KG1 (cell line): ENCODE measurements at regions not wholly inside any gene's neighbourhood (a gene's known extent, or its start where the extent isn't known, plus 50 kb on each side); places are given as distances from the start of the nearest gene placed in this dataset.

ENCODE experiments used
- DNase-seq: peaks from one replicate; lab custom pipeline; 2025; lab: John Stamatoyannopoulos, UW

DNA sequence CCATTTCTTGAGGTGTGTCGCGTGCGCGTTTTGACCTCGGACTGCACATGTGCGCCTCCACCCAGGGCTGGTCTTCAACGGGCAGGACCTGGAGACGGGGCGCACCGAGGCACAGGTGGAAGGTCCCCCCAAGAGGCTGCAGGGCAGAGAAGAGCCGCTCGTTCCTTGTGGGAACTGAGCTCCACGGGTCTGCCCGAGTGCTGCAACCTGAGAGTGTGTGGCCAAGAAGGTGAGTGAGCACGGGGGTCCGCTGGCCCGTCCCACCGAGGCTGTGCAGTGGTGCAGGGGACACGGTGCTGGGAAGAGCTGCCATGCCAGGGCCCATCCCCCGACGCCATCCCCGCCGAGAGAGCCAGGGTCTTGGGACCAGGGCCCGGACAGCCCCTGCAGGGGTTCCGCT is 268.3 kb downstream of the GALR1 start:
- DNase-seq: no peak

DNA sequence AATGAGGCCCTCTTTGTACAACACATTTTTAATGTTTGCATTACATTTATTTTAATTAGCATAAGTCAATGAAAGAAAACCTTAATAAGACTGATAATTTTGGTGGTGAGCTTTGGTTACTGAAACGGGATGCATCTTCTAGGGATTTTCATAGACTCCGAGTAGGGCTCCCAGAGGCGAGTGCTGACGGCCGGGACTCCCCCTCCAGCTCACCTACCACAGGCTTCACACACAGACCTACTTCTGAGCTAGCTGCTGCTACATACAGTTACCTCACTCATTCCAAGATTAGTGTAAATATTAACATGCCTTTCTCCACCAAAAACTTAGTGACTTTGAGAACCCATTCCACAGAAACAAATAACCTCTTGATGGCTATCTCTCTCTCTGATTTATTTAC is 271.1 kb downstream of the GALR1 start:
- DNase-seq: no peak

- no peak for DNase-seq
These were observed 272.5 kb downstream of the GALR1 start for GRCh38 chr18:77522051-77522675.

DNA sequence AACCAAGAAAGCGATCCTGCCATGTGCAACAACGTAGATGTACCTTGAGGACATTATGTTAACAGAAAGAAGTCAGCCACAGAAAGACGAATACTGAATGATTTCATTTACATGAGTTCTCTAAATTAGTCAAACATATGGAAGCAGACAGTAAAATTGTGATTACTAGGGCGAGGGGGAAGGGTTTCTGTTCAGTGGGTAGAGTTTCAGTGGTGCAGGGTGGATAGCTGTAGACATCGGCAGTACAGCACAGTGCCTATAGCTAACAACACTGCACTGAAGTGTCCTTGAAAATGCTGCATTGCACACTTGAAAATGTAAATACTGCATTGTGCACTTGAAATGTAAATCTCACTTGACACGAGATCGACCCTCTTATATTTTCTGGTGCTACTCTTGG is 275.3 kb downstream of the GALR1 start:
- no peak for DNase-seq

DNA sequence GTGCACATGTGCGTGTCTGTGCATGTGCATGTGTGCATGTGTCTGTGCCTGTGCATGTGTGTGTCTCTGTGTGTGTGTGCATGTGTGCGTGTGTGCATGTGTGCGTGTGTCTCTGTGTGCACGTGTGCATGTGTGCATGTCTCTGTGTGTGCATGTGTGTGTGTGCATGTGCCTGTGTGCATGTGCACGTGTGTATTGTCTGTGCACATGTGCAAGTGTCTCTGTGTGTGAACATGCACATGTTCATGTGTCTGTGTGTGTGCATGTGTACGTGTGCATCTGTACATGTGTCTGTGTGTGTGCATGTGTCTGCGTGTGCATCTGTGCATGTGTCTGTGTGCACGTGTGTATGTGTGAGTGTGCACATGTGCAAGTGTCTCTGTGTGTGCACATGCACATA is 277.3 kb downstream of the GALR1 start:
- DNase-seq: no peak

GRCh38 chr18:77528872-77529271 is 279.2 kb downstream of the GALR1 start:
- DNase-seq: no peak

GRCh38 chr18:77529492-77530176 is 280.0 kb downstream of the GALR1 start:
- no peak for DNase-seq

DNA sequence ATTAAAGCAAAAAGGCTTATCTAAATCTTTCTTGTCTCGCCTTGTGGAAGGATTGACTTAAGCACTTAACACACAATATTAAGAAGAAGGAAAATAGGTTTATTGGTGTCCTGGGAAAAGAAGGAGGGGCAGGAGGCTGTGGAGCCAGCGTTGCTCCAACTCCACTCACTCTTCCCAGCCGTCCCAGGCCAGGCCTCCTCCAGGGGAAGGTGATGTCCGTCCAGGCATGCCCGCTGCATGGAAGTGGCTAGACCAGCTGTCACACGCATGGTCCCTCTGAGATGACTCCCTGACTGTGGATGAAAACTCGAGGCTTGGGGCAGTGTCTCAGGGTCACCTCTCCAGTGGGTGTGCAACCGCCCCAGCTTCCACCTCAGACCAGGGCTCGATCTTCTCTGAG is 281.1 kb downstream of the GALR1 start:
- DNase-seq: no peak

- DNase-seq: no peak
These were observed 290.2 kb downstream of the GALR1 start for GRCh38 chr18:77539860-77540259.

DNA sequence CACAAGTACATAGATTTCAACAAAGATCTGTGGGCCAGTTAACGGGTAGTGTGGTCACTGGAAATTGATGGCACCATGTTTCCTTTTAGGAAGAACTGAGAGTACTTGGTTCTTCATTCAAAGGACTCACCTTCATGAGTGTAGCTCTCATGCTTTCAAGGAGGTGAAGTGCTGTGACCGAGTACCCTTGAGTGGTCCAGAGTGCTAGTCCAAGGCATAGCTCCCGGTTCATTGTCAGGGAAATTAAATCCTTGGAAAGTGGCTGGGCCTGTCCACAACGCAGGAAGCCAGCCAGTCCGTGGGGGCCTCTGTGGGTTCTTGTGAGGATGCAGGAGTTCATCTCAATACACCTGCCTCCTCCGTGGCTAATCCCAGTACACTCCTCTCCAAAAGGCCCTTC is 295.1 kb downstream of the GALR1 start:
- no peak for DNase-seq

DNA sequence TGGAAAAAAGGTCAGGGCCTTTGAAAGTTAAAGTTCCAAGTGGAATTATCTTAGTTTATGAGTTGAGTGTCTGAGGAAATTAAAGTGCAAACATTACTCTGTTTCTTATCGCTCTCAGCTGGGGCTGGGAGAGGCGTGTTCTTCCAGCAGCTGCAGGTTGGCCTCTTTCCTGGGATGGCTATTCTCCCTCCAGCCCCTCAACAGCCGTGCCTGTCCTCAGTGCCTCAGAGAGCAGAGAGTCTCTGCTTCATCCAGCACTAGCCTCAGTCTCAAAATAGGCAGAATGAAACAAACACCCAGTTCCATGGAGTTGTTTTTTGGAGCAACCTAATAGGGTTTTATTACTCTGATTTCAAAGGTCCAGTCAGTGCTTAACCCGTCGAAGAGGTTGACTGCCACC is 298.1 kb downstream of the GALR1 start:
- DNase-seq: no peak

DNA sequence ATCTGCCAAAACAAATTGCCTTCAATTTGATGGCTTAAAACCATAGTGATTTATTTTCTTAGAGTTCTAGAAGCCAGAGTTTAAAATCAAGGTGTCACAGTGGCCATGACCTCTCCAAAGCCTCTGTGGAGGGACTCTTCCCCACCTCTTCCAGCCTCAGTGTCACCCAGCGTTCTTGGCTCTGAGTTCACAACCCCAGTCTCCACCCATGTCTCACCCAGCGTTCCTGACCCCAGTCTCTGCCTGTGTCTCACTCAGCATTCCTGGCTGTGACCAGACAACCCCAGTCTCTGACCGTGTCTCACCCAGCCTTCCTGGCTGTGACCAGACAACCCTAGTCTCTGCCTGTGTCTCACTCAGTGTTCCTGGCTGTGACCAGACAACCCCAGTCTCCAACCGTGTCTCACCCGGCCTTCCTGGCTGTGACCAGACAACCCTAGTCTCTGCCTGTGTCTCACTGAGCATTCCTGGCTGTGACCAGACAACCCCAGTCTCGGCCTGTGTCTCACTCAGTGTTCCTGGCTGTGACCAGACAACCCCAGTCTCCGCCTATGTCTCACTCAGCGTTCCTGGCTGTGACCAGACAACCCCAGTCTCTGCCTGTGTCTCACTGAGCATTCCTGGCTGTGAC is 299.3 kb downstream of the GALR1 start:
- DNase-seq: no peak

DNA sequence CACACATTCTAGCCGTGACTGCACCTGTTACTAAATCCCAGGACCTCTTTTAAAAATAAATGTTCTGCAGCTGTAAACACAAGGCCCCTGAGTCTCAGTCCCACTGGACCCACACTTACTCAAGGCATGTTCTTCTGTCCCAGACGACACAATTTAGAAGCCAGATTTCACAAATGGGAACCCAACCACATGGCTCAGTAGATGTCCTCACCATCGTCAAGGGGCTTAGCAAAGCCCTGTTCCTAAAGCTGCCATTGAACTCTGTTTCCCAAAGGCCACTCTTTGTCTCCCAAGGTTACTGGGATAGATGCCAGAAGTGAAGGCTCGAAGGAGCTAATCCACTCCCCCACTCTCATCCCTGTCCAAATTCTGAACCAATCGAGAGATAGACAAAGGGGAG is 301.0 kb downstream of the GALR1 start:
- DNase-seq: no peak

- DNase-seq: no peak
These were observed 301.4 kb downstream of the GALR1 start for GRCh38 chr18:77551055-77551454.

DNA sequence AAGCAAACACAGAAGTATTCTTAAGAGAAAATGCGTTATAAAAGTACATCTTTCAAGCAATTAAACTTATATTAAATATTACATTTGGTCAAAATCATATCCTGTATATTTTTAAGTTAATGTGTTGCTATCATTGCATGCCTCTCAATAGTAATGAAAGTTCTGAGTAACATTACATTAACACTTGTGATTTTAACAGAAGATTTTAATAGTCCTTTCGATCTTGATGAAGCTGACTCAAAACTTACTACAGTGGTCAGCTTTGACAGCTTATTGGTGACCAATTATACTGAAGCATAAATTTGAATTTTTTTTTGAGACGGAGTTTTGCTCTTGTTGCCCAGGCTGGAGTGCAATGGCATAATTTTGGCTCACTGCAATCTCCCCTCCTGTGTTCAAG is 303.3 kb downstream of the GALR1 start:
- DNase-seq: no peak

DNA sequence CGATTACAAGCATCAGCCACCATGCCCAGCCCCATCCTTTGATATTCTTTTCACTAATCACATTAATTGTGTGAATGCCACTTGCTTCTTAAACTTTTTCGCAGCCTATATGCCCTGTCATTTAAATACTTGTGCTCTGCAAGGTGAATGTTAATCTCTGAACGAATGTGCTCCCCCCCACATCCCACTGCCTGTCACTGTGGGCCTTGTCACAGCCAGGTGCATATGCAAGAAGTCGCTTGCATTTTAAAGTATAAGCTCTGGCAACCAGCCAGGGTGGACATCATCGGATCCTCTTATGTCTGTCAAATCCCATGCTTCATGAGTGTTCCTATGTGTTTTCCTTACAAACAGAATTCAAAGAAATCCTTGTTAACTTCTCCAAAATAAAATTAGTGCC is 304.4 kb downstream of the GALR1 start:
- no peak for DNase-seq

- no peak for DNase-seq
These were observed 307.5 kb downstream of the GALR1 start for GRCh38 chr18:77557046-77557587.

GRCh38 chr18:77559274-77559910 is 309.7 kb downstream of the GALR1 start:
- DNase-seq: no peak

- no peak for DNase-seq
These were observed 310.8 kb downstream of the GALR1 start for GRCh38 chr18:77560341-77560992.

DNA sequence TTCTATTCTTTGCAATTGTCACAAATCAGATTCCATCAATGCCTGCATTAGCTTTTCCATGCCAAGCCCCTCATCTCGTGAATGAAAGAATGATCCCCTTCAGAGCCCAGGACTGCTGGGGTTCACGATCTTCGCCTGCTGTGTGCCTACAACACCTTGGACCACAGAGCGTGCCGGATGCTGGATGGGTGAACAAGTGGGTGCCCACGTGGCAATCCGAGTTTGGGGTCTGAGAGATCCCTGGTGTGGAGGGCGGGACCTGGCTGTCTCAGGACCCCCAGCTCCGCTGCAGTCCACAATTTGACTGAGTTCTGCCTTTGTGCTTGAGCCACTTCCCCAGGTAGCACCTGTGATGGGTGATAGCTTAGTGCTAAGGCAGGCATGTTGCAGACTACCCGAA is 317.0 kb downstream of the GALR1 start:
- no peak for DNase-seq

DNA sequence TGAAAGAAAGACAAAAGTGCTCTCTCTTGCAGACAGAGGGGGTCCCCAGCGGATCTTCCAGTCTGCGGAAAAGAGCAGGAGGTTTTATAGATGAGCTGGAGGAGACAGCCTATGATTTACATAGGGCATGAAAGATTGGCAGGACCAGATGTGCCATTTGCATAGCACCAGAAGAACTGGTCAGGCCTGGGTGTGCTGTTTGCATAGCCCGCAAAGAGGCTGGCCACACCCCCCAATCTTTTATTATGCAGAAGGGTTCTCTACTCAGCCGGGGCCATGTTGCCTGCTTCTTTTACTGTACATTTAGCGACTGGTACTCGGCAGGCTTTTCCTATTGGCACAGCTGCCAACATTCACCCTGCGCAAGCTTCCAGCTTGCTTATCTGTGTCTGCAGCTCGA is 317.6 kb downstream of the GALR1 start:
- DNase-seq: no peak

DNA sequence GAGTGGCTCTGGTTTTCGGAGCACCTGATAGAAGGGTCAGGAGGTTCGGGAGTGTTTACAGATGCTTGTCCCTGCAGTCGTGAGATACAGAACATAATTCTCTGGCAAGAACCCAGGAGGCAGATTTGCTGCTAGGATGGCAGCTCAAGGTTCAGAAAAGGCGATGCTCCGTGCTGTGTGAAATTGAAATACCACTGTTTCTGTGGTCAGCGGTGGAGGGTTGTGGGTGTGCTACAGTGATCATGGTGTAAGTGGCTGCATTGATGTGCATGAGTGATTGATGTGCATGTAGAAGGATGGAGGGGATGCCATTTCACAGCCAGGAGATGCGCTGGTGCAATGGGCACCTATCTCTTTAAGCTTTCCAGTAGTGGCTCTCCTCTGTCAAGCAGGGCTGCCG is 322.1 kb downstream of the GALR1 start:
- no peak for DNase-seq
